Suprapubic skin (tissue), 4 donors: ENCODE measurements at regions not wholly inside any gene's neighbourhood (a gene's known extent, or its start where the extent isn't known, plus 50 kb on each side); places are given as distances from the start of the nearest gene placed in this dataset.

ENCODE experiments used
- CTCF ChIP-seq, 2 donors: fragments of 200-600 bp in 1 of 2; fragments of 450-650 bp in 1 of 2; sonication (generic) in 1 of 2; IDR thresholded peaks; one replicate each; pipeline ENCODE4 v1.5.1; 2016 to 2019; ENCODE audit warnings: antibody characterized with exemption in 2 of 2, mild to moderate bottlenecking in 1 of 2, moderate library complexity in 1 of 2
- EP300 ChIP-seq: sonication (generic); formaldehyde crosslinking; IDR thresholded peaks from one replicate; pipeline ENCODE4 v1.6.1; 2017; ENCODE audit warnings: antibody characterized with exemption
- POLR2A ChIP-seq, 2 donors: fragments of 450-650 bp; IDR thresholded peaks; one replicate each; pipeline ENCODE4 v1.6.1; 2017; ENCODE audit warnings: antibody characterized with exemption in 2 of 2, mild to moderate bottlenecking in 2 of 2, moderate library complexity in 2 of 2
- POLR2AphosphoS5 ChIP-seq, 3 donors: sonication (generic); formaldehyde crosslinking; IDR thresholded peaks; one replicate each; pipeline ENCODE4 v1.6.1; 2017; ENCODE audit warnings: antibody characterized with exemption in 3 of 3

GRCh38 chr18:23357996-23358594 is 95.0 kb upstream of the RIOK3 start:
- TF ChIP-seq CTCF (IDR thresholded peaks at IDR 0.05) (no peak), POLR2AphosphoS5 (IDR thresholded peaks at IDR 0.05) (no peak), EP300 (no peak), POLR2A (IDR thresholded peaks at IDR 0.05) (no peak)
